Keratinocyte (primary cell): ENCODE measurements at regions not wholly inside any gene's neighbourhood (a gene's known extent, or its start where the extent isn't known, plus 50 kb on each side); places are given as distances from the start of the nearest gene placed in this dataset.

Experiments
- DNase-seq: peaks from one replicate; pipeline ENCODE4 v3.0.0-alpha.2; 2011; ENCODE audit warnings: low read depth, missing footprints, low spot score
- FAIRE-seq: peaks from 2 replicates; lab custom pipeline; 2011; peaks lifted over from hg19 to GRCh38; lab: Jason Lieb, UNC
- H2AFZ ChIP-seq: 2 replicates; pipeline ENCODE4 v1.6.0; 2012; ENCODE audit warnings: low read length, control low read depth, inconsistent platforms; ENCODE audit not compliant: control insufficient read depth
- H3K27ac ChIP-seq: 2 replicates; pipeline ENCODE4 v1.5.1; 2011; ENCODE audit warnings: low read length; ENCODE audit not compliant: control insufficient read depth, insufficient read depth
- H3K27me3 ChIP-seq: 3 replicates; pipeline ENCODE4 v1.6.0; 2011; ENCODE audit warnings: low read length; ENCODE audit not compliant: control insufficient read depth, insufficient read depth; ENCODE audit errors: extremely low read depth
- H3K36me3 ChIP-seq, 2 experiments: 2 replicates in 1 of 2; 3 replicates in 1 of 2; pipeline ENCODE4 v1.5.1; 2011; ENCODE audit warnings: low read length in 2 of 2, mild to moderate bottlenecking in 1 of 2; ENCODE audit not compliant: control insufficient read depth in 2 of 2, insufficient read depth in 2 of 2; ENCODE audit errors: extremely low read depth in 1 of 2
- H3K4me1 ChIP-seq: 3 replicates; pipeline ENCODE4 v1.5.1; 2011; ENCODE audit warnings: low read length; ENCODE audit not compliant: control insufficient read depth, insufficient read depth; ENCODE audit errors: extremely low read depth
- H3K4me2 ChIP-seq: 3 replicates; pipeline ENCODE4 v1.6.0; 2011; ENCODE audit warnings: low read depth, low read length; ENCODE audit not compliant: control insufficient read depth, insufficient read depth; ENCODE audit errors: extremely low read depth
- H3K4me3 ChIP-seq, 3 experiments: fragments of 200-600 bp in 1 of 3; sonication (generic) in 1 of 3; 2 replicates in 2 of 3; 3 replicates in 1 of 3; pipeline ENCODE4 v1.5.1; 2011 to 2016; ENCODE audit warnings: low read length in 3 of 3, mild to moderate bottlenecking in 3 of 3, control low read depth in 2 of 3, inconsistent platforms in 1 of 3, low read depth in 1 of 3, mixed read lengths in 1 of 3, mixed run types in 1 of 3, moderate library complexity in 1 of 3; ENCODE audit not compliant: control insufficient read depth in 2 of 3, insufficient read depth in 2 of 3; ENCODE audit errors: extremely low read depth in 1 of 3
- H3K79me2 ChIP-seq: 2 replicates; pipeline ENCODE4 v1.6.0; 2012; ENCODE audit warnings: low read length; ENCODE audit not compliant: control insufficient read depth, insufficient read depth
- H3K9ac ChIP-seq: 3 replicates; pipeline ENCODE4 v1.6.0; 2011; ENCODE audit warnings: low read length; ENCODE audit not compliant: control insufficient read depth, insufficient read depth; ENCODE audit errors: extremely low read depth
- H3K9me1 ChIP-seq: 3 replicates; pipeline ENCODE4 v1.6.0; 2011; ENCODE audit warnings: low read length; ENCODE audit not compliant: control insufficient read depth, insufficient read depth; ENCODE audit errors: extremely low read depth
- H3K9me3 ChIP-seq: 2 replicates; pipeline ENCODE4 v1.5.1; 2012; ENCODE audit warnings: low read depth, low read length; ENCODE audit not compliant: control insufficient read depth
- H4K20me1 ChIP-seq: 3 replicates; pipeline ENCODE4 v1.6.0; 2011; ENCODE audit warnings: low read length; ENCODE audit not compliant: control insufficient read depth, insufficient read depth; ENCODE audit errors: extremely low read depth
- CTCF ChIP-seq, 3 experiments: IDR thresholded peaks in 1 of 3; conservative IDR thresholded peaks in 1 of 3; optimal IDR thresholded peaks in 1 of 3; 2 replicates in 2 of 3; 3 replicates in 1 of 3; pipeline versions ENCODE3 to v1.5.1; 2011; ENCODE audit warnings: low read length in 3 of 3, mild to moderate bottlenecking in 3 of 3, moderate library complexity in 2 of 3, control low read depth in 1 of 3, inconsistent platforms in 1 of 3; ENCODE audit not compliant: insufficient read depth in 2 of 3; ENCODE audit errors: extremely low read depth in 1 of 3
- EZH2 ChIP-seq: IDR thresholded peaks from one replicate; pipeline ENCODE4 v1.6.1; 2012; ENCODE audit warnings: inconsistent platforms, mild to moderate bottlenecking, low read length, moderate library complexity
- dilution Hi-C: fragments of 300-500 bp; cut with MboI; formaldehyde crosslinking; loops from one replicate; pipeline ENCODE4 v1.7.0; 2020; ENCODE audit warnings: low sequenced_read_pairs; ENCODE audit not compliant: extremely low pct_ligation_motif_present

- Histone ChIP-seq H3K9me1 (no peaks in the 10 kb centered on the region), H3K9ac (no peak overlapping the region), H3K4me1 (peaks cover 32% of the 10 kb centered on the region), H3K4me2 (peak overlapping the region; percentile 30), H3K27me3 (no peaks in the 10 kb centered on the region), H3K9me3 (no peaks in the 10 kb centered on the region), H3K4me3 (no peak overlapping the region), H4K20me1 (no peaks in the 10 kb centered on the region), H3K27ac (no peak overlapping the region), H3K79me2 (no peaks in the 10 kb centered on the region), H3K36me3 (no peaks in the 10 kb centered on the region), H2AFZ (no peak overlapping the region)
- FAIRE-seq (no peak), DNase-seq (no peak)
- dilution Hi-C loops, result no loop called here
- TF ChIP-seq EZH2, result no peak
Measured at GRCh38 chr3:152147748-152148147, 121.0 kb upstream of the MBNL1 start.

DNA sequence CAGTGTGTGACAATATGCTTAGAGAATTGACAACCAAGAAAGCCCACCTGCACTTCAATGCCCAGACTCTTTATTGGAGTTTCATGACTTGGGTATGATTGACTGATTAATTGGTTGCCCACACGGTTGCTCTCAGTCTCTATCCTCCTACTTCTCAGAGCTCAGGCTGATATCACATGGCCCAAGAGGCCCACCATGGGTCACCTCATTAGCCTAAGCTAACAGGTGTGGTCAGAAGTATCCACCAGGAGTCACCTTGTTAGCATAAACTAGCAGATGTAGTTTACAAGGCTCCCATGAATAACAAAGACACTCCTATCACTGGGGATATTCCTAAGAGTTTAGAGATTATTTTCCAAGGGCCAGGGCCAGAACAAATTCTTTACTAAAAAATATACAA is 120.2 kb upstream of the MBNL1 start:
- Histone ChIP-seq H4K20me1 (no peaks in the 10 kb centered on the region), H2AFZ (no peak overlapping the region), H3K36me3 (no peaks in the 10 kb centered on the region), H3K27ac (no peak overlapping the region), H3K9me3 (no peaks in the 10 kb centered on the region), H3K9ac (no peak overlapping the region), H3K27me3 (no peaks in the 10 kb centered on the region), H3K79me2 (no peaks in the 10 kb centered on the region), H3K9me1 (no peaks in the 10 kb centered on the region), H3K4me2 (no peak overlapping the region), H3K4me1 (peaks cover 32% of the 10 kb centered on the region), H3K4me3 (no peak overlapping the region)
- dilution Hi-C loops, result no loop called here
- DNase-seq (no peak), FAIRE-seq (no peak)
- TF ChIP-seq CTCF (optimal IDR thresholded peaks at IDR 0.05 in 1 of 3, IDR thresholded peaks at IDR 0.05 in 1 of 3, conservative IDR thresholded peaks at IDR 0.05 in 1 of 3; ENCODE audit: extremely low read depth in 1 of 3, insufficient read depth in 2 of 3, low read length in 3 of 3) (no peak), EZH2 (no peak)

DNA sequence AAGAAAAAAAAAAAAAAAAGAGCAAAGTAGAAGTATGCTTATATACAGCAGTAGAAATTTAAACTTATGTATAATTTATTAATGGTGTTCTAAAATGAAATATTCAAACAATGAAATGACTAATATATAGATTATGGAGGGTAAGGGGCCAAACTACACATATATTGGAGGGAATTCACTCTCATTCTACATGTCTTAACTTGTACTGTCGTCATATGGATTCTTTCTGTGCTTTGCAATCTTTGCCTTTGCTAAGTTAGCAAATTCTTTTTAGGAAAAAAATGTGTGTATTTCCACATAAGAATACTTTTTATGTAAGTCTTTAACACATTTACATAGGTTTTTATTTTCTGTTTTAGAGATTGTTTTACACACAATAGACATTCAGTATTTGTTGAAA is 118.9 kb upstream of the MBNL1 start:
- H4K20me1 ChIP-seq, result no peaks in the 10 kb centered on the region
- H2AFZ ChIP-seq, result peak overlapping the region; percentile 44
- no peak for FAIRE-seq
- no peaks in the 10 kb centered on the region for H3K9me3 ChIP-seq
- peaks cover 32% of the 10 kb centered on the region for H3K4me1 ChIP-seq
- H3K36me3 ChIP-seq, result no peaks in the 10 kb centered on the region
- dilution Hi-C loops, result no loop called here
- H3K9ac ChIP-seq, result no peak overlapping the region
- peak; percentile 4 for DNase-seq
- no peak for TF ChIP-seq EZH2
- no peak for TF ChIP-seq CTCF (optimal IDR thresholded peaks at IDR 0.05 in 1 of 3, IDR thresholded peaks at IDR 0.05 in 1 of 3, conservative IDR thresholded peaks at IDR 0.05 in 1 of 3; ENCODE audit: extremely low read depth in 1 of 3, insufficient read depth in 2 of 3, low read length in 3 of 3)
- H3K79me2 ChIP-seq, result no peaks in the 10 kb centered on the region
- peak overlapping the region in 1 of 3 experiments; percentile 15 for H3K4me3 ChIP-seq
- no peaks in the 10 kb centered on the region for H3K27me3 ChIP-seq
- no peaks in the 10 kb centered on the region for H3K9me1 ChIP-seq
- H3K27ac ChIP-seq, result peak overlapping the region; percentile 37
- H3K4me2 ChIP-seq, result peak overlapping the region; percentile 92
